Stimulated activated CD8-positive, alpha-beta memory T cell treated with anti-CD3 and anti-CD28 coated beads, Interleukin-12 subunit alpha, Interleukin-12 subunit beta, amount 100 ng/mL, for 24 hours (primary cell): ENCODE measurements at regions not wholly inside any gene's neighbourhood (a gene's known extent, or its start where the extent isn't known, plus 50 kb on each side); places are given as distances from the start of the nearest gene placed in this dataset.
A peak's percentile ranks its signal among the peaks of the same experiment; 100 is the strongest.

ENCODE experiments used
- DNase-seq: peaks from one replicate; pipeline ENCODE4 v3.0.0-alpha.2; 2020; ENCODE audit errors: extremely low read depth

GRCh38 chr2:126774761-126775160, 118.8 kb downstream of the GYPC start:
- no peak for DNase-seq

GRCh38 chr2:126775300-126775985, 119.5 kb downstream of the GYPC start:
- DNase-seq, result no peak

GRCh38 chr2:126776255-126776654, 120.3 kb downstream of the GYPC start:
- DNase-seq, result no peak

- DNase-seq, result peak; percentile 52
Measured at GRCh38 chr2:126776692-126777619, 121.0 kb downstream of the GYPC start.

- no peak for DNase-seq
Measured at GRCh38 chr2:126777620-126777978, 121.1 kb upstream of the TEX51 start.

GRCh38 chr2:126778561-126779501, 119.9 kb upstream of the TEX51 start:
- no peak for DNase-seq

- DNase-seq, result no peak
Measured at GRCh38 chr2:126781206-126781605, 117.5 kb upstream of the TEX51 start.

GRCh38 chr2:126781806-126782205, 116.9 kb upstream of the TEX51 start:
- DNase-seq, result no peak

- no peak for DNase-seq
Measured at GRCh38 chr2:126782648-126783047, 116.0 kb upstream of the TEX51 start.

GRCh38 chr2:126783341-126783740, 115.3 kb upstream of the TEX51 start:
- no peak for DNase-seq

- DNase-seq, result no peak
Measured at GRCh38 chr2:126784045-126784444, 114.6 kb upstream of the TEX51 start.

- DNase-seq, result no peak
Measured at GRCh38 chr2:126784621-126785020, 114.1 kb upstream of the TEX51 start.

- no peak for DNase-seq
Measured at GRCh38 chr2:126785236-126785635, 113.5 kb upstream of the TEX51 start.

- DNase-seq, result no peak
Measured at GRCh38 chr2:126785862-126786261, 112.8 kb upstream of the TEX51 start.

- DNase-seq, result no peak
Measured at GRCh38 chr2:126786765-126787164, 111.9 kb upstream of the TEX51 start.

- no peak for DNase-seq
Measured at GRCh38 chr2:126787289-126787688, 111.4 kb upstream of the TEX51 start.

GRCh38 chr2:126788113-126788512, 110.6 kb upstream of the TEX51 start:
- DNase-seq, result no peak

- DNase-seq, result no peak
Measured at GRCh38 chr2:126788652-126789051, 110.0 kb upstream of the TEX51 start.

GRCh38 chr2:126790987-126791780, 107.5 kb upstream of the TEX51 start:
- DNase-seq, result no peak

- no peak for DNase-seq
Measured at GRCh38 chr2:126792186-126792585, 106.5 kb upstream of the TEX51 start.

GRCh38 chr2:126792993-126793392, 105.7 kb upstream of the TEX51 start:
- no peak for DNase-seq
